Endothelial cell (in vitro differentiated cells): ENCODE measurements at regions not wholly inside any gene's neighbourhood (a gene's known extent, or its start where the extent isn't known, plus 50 kb on each side); places are given as distances from the start of the nearest gene placed in this dataset.

Experiments
- DNase-seq: peaks from one replicate; pipeline ENCODE4 v3.0.0; 2021; ENCODE audit warnings: low spot score
- H3K27ac Mint-ChIP-seq: one replicate; pipeline ENCODE4 v1.8.0; 2021; ENCODE audit warnings: mixed read lengths, inconsistent platforms; ENCODE audit not compliant: unreplicated experiment
- H3K27me3 Mint-ChIP-seq: one replicate; pipeline ENCODE4 v1.8.0; 2021; ENCODE audit warnings: mild to moderate bottlenecking, moderate library complexity, mixed read lengths, inconsistent platforms; ENCODE audit not compliant: unreplicated experiment
- H3K36me3 Mint-ChIP-seq: one replicate; pipeline ENCODE4 v1.8.0; 2021; ENCODE audit warnings: mild to moderate bottlenecking, low read depth, mixed read lengths, inconsistent platforms; ENCODE audit not compliant: unreplicated experiment
- H3K4me1 Mint-ChIP-seq: one replicate; pipeline ENCODE4 v1.8.0; 2021; ENCODE audit warnings: mild to moderate bottlenecking, mixed read lengths, inconsistent platforms; ENCODE audit not compliant: unreplicated experiment
- H3K4me3 Mint-ChIP-seq: one replicate; pipeline ENCODE4 v1.8.0; 2021; ENCODE audit warnings: mild to moderate bottlenecking, mixed read lengths, inconsistent platforms; ENCODE audit not compliant: unreplicated experiment
- H3K9me3 Mint-ChIP-seq: one replicate; pipeline ENCODE4 v1.8.0; 2021; ENCODE audit warnings: mixed read lengths, inconsistent platforms; ENCODE audit not compliant: unreplicated experiment
- CTCF ChIP-seq: fragments of 200-600 bp; sonication (generic); IDR thresholded peaks from one replicate; pipeline ENCODE4 v1.5.0; 2021; ENCODE audit warnings: antibody characterized with exemption; ENCODE audit not compliant: unreplicated experiment

DNA sequence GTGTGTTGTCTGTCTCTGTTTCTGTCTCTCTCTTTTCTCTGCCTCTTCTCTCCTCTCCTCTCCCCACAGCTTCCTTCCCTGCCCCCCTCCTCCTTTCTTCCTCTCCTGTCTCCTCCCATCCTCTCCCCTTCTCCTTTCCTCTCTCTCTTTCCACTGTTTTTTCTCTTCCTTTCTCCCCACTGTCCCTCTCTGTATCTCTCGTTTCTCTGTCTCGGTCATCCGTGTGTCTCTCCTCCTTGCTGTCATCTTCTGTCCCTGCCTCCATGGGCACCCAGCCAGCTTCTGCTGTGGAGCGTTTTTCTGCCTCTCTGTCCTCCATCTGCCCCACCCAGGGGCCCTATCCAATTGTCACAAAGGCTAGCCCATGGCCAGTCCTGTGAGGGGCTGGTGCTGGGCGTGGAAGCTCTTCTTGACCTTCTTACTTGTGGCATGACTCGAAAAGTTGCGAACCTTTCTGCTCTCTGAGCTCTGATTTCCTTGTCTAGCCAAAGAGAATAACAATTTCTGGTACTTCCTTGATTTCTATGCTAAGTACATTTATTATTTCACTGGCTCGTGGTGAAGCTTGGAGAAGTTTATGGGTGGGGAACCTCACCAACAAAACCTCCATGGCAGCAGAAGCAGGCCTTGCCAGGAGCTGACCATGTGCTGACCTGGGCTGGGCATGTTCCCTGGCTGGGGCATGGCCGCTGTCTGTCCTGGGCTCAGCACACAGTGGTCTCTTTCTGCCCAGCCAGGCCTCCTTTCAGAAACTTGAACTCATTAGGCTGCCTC, 69.3 kb downstream of the CEBPB start:
- H3K4me1 Mint-ChIP-seq: peaks cover 43% of the 10 kb centered on the region
- H3K27me3 Mint-ChIP-seq: peaks cover 4% of the 10 kb centered on the region
- no peak for DNase-seq
- peaks cover 5% of the 10 kb centered on the region for H3K36me3 Mint-ChIP-seq
- H3K9me3 Mint-ChIP-seq: no peaks in the 10 kb centered on the region
- H3K27ac Mint-ChIP-seq: no peak overlapping the region
- TF ChIP-seq CTCF: no peak
- no peak overlapping the region for H3K4me3 Mint-ChIP-seq

DNA sequence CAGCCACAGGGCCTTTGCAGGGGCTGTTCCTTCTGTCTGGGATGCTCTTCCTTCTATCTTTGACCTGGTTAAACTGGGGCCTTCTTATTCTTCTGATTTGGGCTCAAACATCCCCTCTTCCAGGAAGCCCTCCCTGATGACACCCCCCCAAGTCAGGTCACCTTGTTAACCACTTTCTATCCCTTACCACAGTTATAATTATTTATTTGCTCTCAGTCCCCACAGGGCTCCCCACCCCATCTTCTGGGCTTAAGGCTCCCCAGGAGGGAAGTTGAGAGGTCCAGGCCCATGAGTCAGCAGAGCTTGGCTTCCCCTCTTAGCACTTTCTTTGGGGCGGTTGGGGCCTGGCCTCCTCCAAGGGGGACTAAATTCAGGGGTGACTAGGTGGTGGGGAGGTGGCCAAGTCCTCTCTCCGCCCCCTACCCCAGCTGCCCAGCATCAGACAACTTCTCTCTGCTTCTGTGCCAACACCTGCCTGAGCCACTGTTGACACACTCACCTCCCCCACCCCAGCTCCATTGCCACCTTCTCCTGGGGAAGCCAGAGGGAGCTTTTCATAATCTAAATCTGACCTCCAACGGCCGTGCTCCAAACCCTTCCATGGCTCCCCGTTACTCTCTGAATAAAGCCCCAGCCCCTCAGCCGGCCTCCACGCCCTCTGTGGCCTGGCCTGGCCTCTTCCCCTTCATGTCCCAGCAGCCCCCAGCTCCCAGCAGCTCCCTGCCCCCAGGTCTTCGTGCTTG, 70.0 kb downstream of the CEBPB start:
- H3K27ac Mint-ChIP-seq: peak overlapping the region; percentile 53

DNA sequence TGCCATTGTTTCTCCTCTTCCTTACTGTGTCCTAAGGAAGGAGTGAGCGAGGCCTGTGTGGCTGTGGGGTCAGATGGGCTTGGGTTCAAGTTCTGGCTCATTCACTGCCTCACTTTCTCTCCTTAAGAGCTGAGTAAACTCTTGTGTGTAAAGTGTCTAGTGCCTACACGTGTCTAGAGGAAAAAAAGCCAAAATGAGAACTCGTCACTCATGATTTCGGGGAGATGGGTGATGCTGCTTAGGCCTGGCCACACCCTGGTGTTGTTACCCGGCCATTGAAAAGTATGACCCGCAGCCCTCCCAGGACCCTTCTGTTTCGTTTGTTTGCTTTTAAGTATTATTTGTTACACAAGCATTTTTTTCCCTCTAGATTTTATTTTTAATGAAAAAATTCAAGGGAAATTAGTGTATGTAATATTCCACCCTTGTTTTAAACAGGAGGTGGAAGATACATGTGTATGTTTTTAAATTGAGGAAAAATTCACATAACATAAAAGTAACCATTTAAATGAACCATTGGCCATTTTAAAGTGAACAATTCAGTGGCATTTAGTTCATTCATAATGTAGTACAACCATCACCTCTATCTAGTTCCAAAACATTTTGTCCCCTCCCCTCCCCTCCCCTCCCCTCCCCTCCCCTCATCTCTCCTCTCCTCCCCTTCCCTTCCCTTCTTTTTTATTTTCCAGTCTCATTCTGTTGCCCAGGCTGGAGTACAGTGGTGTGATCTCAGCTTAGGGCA, 71.0 kb downstream of the CEBPB start:
- Mint-ChIP-seq H3K9me3 (no peaks in the 10 kb centered on the region), H3K27me3 (peaks cover 4% of the 10 kb centered on the region), H3K36me3 (peaks cover 5% of the 10 kb centered on the region), H3K27ac (peak overlapping the region; percentile 53), H3K4me3 (no peak overlapping the region), H3K4me1 (peaks cover 37% of the 10 kb centered on the region)
- TF ChIP-seq CTCF: no peak
- no peak for DNase-seq

More for the DNA sequence above, 70.0 kb downstream of the CEBPB start:
- Mint-ChIP-seq H3K36me3 (peaks cover 5% of the 10 kb centered on the region), H3K4me3 (no peak overlapping the region), H3K9me3 (no peaks in the 10 kb centered on the region), H3K4me1 (peaks cover 43% of the 10 kb centered on the region), H3K27me3 (peaks cover 4% of the 10 kb centered on the region)
- no peak for DNase-seq
- no peak for TF ChIP-seq CTCF

DNA sequence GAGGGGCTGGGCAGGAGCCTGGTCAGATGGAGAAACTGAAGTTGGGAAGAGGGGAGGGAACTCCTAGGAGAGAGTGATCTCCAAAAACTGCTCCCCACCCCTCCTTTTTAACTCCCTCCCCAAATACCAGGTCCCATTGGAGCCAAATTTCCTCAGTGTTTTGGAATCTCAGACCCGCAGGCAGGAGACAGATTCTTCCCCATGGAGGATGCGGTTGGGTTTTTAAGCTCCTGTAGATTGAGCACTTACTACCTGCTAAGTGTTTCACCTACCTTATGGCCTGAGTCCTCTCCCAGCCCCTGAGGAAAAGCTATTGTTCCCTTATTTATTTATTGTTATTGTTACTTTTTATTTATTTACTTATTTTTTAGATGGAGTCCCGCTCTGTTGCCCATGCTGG, 73.2 kb downstream of the CEBPB start:
- Mint-ChIP-seq H3K27ac (no peak overlapping the region), H3K27me3 (peaks cover 6% of the 10 kb centered on the region), H3K4me3 (no peak overlapping the region), H3K4me1 (peaks cover 17% of the 10 kb centered on the region), H3K9me3 (no peaks in the 10 kb centered on the region), H3K36me3 (no peaks in the 10 kb centered on the region)
- TF ChIP-seq CTCF: no peak
- DNase-seq: no peak
